H1 (cell line): ENCODE measurements at regions not wholly inside any gene's neighbourhood (a gene's known extent, or its start where the extent isn't known, plus 50 kb on each side); places are given as distances from the start of the nearest gene placed in this dataset.

Source experiments
- CTCF ChIA-PET: fragments of 300-600 bp; sonication (Branson Sonifier 250); formaldehyde crosslinking; loops from one replicate; lab custom pipeline; 2021; ENCODE audit not compliant: partially characterized antibody; lab: Charles Lee
- POLR2A ChIA-PET: fragments of 300-600 bp; sonication (Branson Sonifier 250); formaldehyde crosslinking; loops from one replicate; lab custom pipeline; 2021; ENCODE audit warnings: inconsistent platforms; ENCODE audit not compliant: partially characterized antibody; lab: Charles Lee
- DNase-seq, 2 experiments: peaks; one replicate each; pipeline versions ENCODE4 v3.0.0 to v3.0.0-alpha.2; 2010 to 2022; ENCODE audit warnings: low spot score in 2 of 2, low read depth in 1 of 2, mixed read lengths in 1 of 2
- FAIRE-seq: peaks from 2 replicates; lab custom pipeline; 2011; peaks lifted over from hg19 to GRCh38; lab: Jason Lieb, UNC
- H2AFZ ChIP-seq: 2 replicates; pipeline ENCODE4 v1.8.1; 2012; ENCODE audit warnings: low read length, inconsistent platforms
- H2AK5ac ChIP-seq: 2 replicates; pipeline ENCODE4 v1.6.1; 2013; ENCODE audit warnings: low read depth, low read length
- H2BK120ac ChIP-seq: replicated peaks from 2 replicates; pipeline ENCODE3; 2013; ENCODE audit warnings: low read depth, low read length, inconsistent platforms
- H2BK12ac ChIP-seq: 2 replicates; pipeline ENCODE4 v1.6.1; 2013; ENCODE audit warnings: low read depth, low read length
- H2BK15ac ChIP-seq: 2 replicates; pipeline ENCODE4 v1.6.1; 2013; ENCODE audit warnings: low read length
- H2BK20ac ChIP-seq: 2 replicates; pipeline ENCODE4 v1.6.1; 2013; ENCODE audit warnings: low read length
- H2BK5ac ChIP-seq: 2 replicates; pipeline ENCODE4 v1.6.1; 2013; ENCODE audit warnings: low read depth, low read length
- H3K14ac ChIP-seq: 2 replicates; pipeline ENCODE4 v1.6.1; 2013; ENCODE audit warnings: inconsistent platforms; ENCODE audit not compliant: insufficient read length
- H3K18ac ChIP-seq: 2 replicates; pipeline ENCODE4 v1.6.1; 2013; ENCODE audit warnings: low read length; ENCODE audit errors: extremely low read depth
- H3K23ac ChIP-seq: 2 replicates; pipeline ENCODE4 v1.6.1; 2013; ENCODE audit warnings: inconsistent platforms; ENCODE audit not compliant: insufficient read length
- H3K23me2 ChIP-seq: 2 replicates; pipeline ENCODE4 v1.6.1; 2013; ENCODE audit warnings: low read depth, low read length
- H3K27ac ChIP-seq: 2 replicates; pipeline ENCODE4 v1.6.1; 2011; ENCODE audit warnings: low read depth, low read length, inconsistent platforms
- H3K27me3 ChIP-seq, 4 experiments: replicated peaks in 1 of 4; 1 replicate in 1 of 4; 2 replicates in 3 of 4; pipeline versions ENCODE4 v1.6.1 to v1.8.1; 2011 to 2013; ENCODE audit warnings: low read length in 3 of 4, mild to moderate bottlenecking in 3 of 4, inconsistent platforms in 2 of 4, mixed read lengths in 2 of 4, moderate library complexity in 1 of 4; ENCODE audit not compliant: control insufficient read depth in 3 of 4, insufficient read depth in 3 of 4; ENCODE audit errors: extremely low read depth in 1 of 4
- H3K36me3 ChIP-seq, 4 experiments: 2 replicates each; pipeline versions ENCODE4 v1.6.1 to v1.8.1; 2011 to 2013; ENCODE audit warnings: mild to moderate bottlenecking in 4 of 4, low read length in 3 of 4, moderate library complexity in 2 of 4, control low read depth in 1 of 4, inconsistent platforms in 1 of 4; ENCODE audit not compliant: insufficient read depth in 4 of 4, control insufficient read depth in 2 of 4
- H3K4ac ChIP-seq: replicated peaks from 2 replicates; pipeline ENCODE3; 2013; ENCODE audit warnings: low read length, low read depth, mixed read lengths, inconsistent platforms; ENCODE audit not compliant: insufficient read length
- H3K4me1 ChIP-seq, 4 experiments: replicated peaks in 1 of 4; 1 replicate in 1 of 4; 2 replicates in 3 of 4; pipeline versions ENCODE4 v1.6.1 to v1.8.1; 2011 to 2013; ENCODE audit warnings: low read length in 3 of 4, inconsistent platforms in 2 of 4, mixed read lengths in 1 of 4; ENCODE audit not compliant: insufficient read depth in 4 of 4, control insufficient read depth in 3 of 4
- H3K4me2 ChIP-seq, 2 experiments: 2 replicates each; pipeline versions ENCODE4 v1.6.1 to v1.8.1; 2011 to 2013; ENCODE audit warnings: low read depth in 2 of 2, low read length in 2 of 2, control low read depth in 1 of 2, inconsistent platforms in 1 of 2, mild to moderate bottlenecking in 1 of 2; ENCODE audit not compliant: insufficient read depth in 1 of 2
- H3K4me3 ChIP-seq, 4 experiments: fragments of 200-600, 300-600 bp in 1 of 4; sonication (generic), shearing (Covaris generic), sonication (Bioruptor Twin) in 1 of 4; 2 replicates each; pipeline versions ENCODE4 v1.5.1 to v1.8.1; 2011 to 2016; ENCODE audit warnings: low read length in 4 of 4, low read depth in 3 of 4, control low read depth in 2 of 4, inconsistent platforms in 2 of 4, mild to moderate bottlenecking in 2 of 4, mixed read lengths in 1 of 4, moderate library complexity in 1 of 4; ENCODE audit not compliant: insufficient read depth in 2 of 4; ENCODE audit errors: extremely low read depth in 1 of 4
- H3K56ac ChIP-seq: replicated peaks from 2 replicates; pipeline ENCODE3; 2013; ENCODE audit warnings: low read depth, mild to moderate bottlenecking, mixed read lengths, low read length, inconsistent platforms; ENCODE audit not compliant: insufficient read length
- H3K79me1 ChIP-seq: 2 replicates; pipeline ENCODE4 v1.6.1; 2013; ENCODE audit warnings: low read depth, low read length, control low read depth
- H3K79me2 ChIP-seq, 2 experiments: 2 replicates each; pipeline versions ENCODE4 v1.6.1 to v1.8.1; 2012 to 2013; ENCODE audit warnings: low read length in 2 of 2, mild to moderate bottlenecking in 2 of 2, inconsistent platforms in 1 of 2; ENCODE audit not compliant: insufficient read depth in 2 of 2, control insufficient read depth in 1 of 2
- H3K9ac ChIP-seq, 4 experiments: replicated peaks in 1 of 4; 1 replicate in 1 of 4; 2 replicates in 3 of 4; pipeline versions ENCODE4 v1.6.1 to v1.8.1; 2011 to 2013; ENCODE audit warnings: low read depth in 3 of 4, low read length in 3 of 4, control low read depth in 2 of 4, mild to moderate bottlenecking in 2 of 4, moderate library complexity in 2 of 4, inconsistent platforms in 1 of 4; ENCODE audit errors: extremely low read depth in 1 of 4
- H3K9me3 ChIP-seq, 2 experiments: 2 replicates each; pipeline versions ENCODE4 v1.6.1 to v1.8.1; 2012 to 2013; ENCODE audit warnings: mild to moderate bottlenecking in 2 of 2, moderate library complexity in 2 of 2, control low read depth in 1 of 2, inconsistent platforms in 1 of 2, low read depth in 1 of 2, low read length in 1 of 2, mixed read lengths in 1 of 2; ENCODE audit not compliant: insufficient read depth in 2 of 2
- H4K20me1 ChIP-seq, 2 experiments: replicated peaks in 1 of 2; 2 replicates each; pipeline versions ENCODE3 to v1.8.1; 2011 to 2013; ENCODE audit warnings: inconsistent platforms in 2 of 2, low read length in 2 of 2, mild to moderate bottlenecking in 1 of 2; ENCODE audit not compliant: insufficient read depth in 2 of 2, control insufficient read depth in 1 of 2
- H4K5ac ChIP-seq: 2 replicates; pipeline ENCODE4 v1.6.1; 2013; ENCODE audit warnings: low read length, low read depth, mixed read lengths, inconsistent platforms; ENCODE audit not compliant: insufficient read length
- H4K8ac ChIP-seq: 2 replicates; pipeline ENCODE4 v1.8.0; 2013; ENCODE audit warnings: mild to moderate bottlenecking, moderate library complexity, low read length, inconsistent platforms; ENCODE audit not compliant: insufficient read depth; ENCODE audit errors: extremely low read depth
- H4K91ac ChIP-seq: replicated peaks from 2 replicates; pipeline ENCODE3; 2013; ENCODE audit warnings: low read length, mixed read lengths, inconsistent platforms; ENCODE audit not compliant: insufficient read length
- SP2 ChIP-seq: IDR thresholded peaks from 2 replicates; pipeline ENCODE4 v1.6.1; 2012; ENCODE audit warnings: mild to moderate bottlenecking, low read length, inconsistent platforms
- WGBS, 2 experiments: shearing (Covaris generic) in 1 of 2; methylation state at CpG; one replicate each; pipeline versions ENCODE4 v1.1.6 to v1.1.7; 2013 to 2015; ENCODE audit warnings: low lambda C conversion rate in 2 of 2, mixed read lengths in 2 of 2, inconsistent platforms in 1 of 2, low coverage in 1 of 2, missing lambda C conversion rate in 1 of 2; ENCODE audit not compliant: insufficient replicate concordance in 2 of 2, insufficient coverage in 1 of 2, insufficient read length in 1 of 2; ENCODE audit errors: extremely low coverage in 1 of 2, missing lambda C conversion rate in 1 of 2; 5-methylcytosine and 5-hydroxymethylcytosine counted together

DNA sequence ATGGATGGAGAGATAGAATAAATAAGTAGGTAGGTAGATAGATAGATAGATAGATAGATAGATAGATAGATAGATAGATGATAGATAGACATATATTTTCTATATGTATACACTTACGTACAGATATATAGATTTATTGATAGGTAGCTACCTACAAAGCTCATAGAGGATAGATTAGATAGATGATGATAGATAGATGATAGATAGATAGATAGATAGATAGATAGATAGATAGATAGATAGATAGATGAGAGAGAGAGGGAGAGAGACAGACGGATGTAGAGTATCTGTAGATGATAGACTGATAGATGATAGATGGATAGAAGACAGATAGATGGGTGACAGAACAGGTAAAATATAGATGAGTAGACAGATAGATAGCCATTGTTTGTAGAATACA lies 191.3 kb upstream of the PFKP start:
- Histone ChIP-seq H2AFZ (no peak overlapping the region), H2BK120ac (no peak overlapping the region), H3K14ac (no peak overlapping the region), H3K27me3 (no peaks in the 10 kb centered on the region), H2BK5ac (no peak overlapping the region), H3K18ac (no peak overlapping the region), H2AK5ac (no peak overlapping the region), H2BK20ac (no peak overlapping the region), H2BK12ac (no peak overlapping the region), H4K5ac (no peak overlapping the region), H3K27ac (no peak overlapping the region), H3K56ac (no peak overlapping the region), H3K4ac (no peak overlapping the region), H3K4me3 (no peak overlapping the region), H4K20me1 (no peaks in the 10 kb centered on the region), H3K23ac (no peak overlapping the region), H4K91ac (no peak overlapping the region), H3K79me1 (no peaks in the 10 kb centered on the region), H3K36me3 (no peaks in the 10 kb centered on the region), H4K8ac (no peak overlapping the region), H3K79me2 (no peaks in the 10 kb centered on the region), H3K23me2 (no peaks in the 10 kb centered on the region), H3K9me3 (0 out of 4 replicates have a peak, but pooled peaks cover 0 to 4% of the 10 kb centered on the region in 2 experiments), H3K4me1 (no peaks in the 10 kb centered on the region), H2BK15ac (no peak overlapping the region), H3K9ac (no peak overlapping the region), H3K4me2 (no peak overlapping the region)
- CTCF ChIA-PET = no interaction called here
- FAIRE-seq (no peak), DNase-seq (no peak)
- TF ChIP-seq SP2 = no peak
- 87% methylated on average over 2 of the region's 2 CpGs; no CpG with 5 or more reads in 1 of the 2 experiments for WGBS, 2 experiments
- POLR2A ChIA-PET = interaction anchor here (0.7 kb wide), 1 partner anchor 59 kb away, joined by 3 read pairs; no protein-coding TSS in a partner anchor
